ENCODE measurements at regions not wholly inside any gene's neighbourhood (a gene's known extent, or its start where the extent isn't known, plus 50 kb on each side); places are given as distances from the start of the nearest gene placed in this dataset.

DNA sequence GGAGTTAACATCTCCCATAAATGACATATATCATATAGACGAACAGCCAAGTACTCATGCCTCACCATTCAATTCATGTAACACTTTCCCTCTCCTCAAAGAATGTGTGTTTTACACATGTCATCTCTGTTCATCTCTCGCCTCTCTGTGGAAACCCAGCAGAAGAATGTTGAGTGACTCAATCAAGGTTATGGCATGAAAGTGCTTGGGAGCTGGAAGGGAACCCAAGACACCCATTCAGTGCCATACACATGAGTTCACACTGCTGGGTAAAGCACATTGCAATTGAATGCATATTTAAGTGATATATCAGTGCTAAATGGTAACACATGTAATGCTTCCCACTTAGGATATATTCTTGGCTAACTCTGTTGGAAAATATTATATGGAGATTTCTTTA is 322.9 kb downstream of the PTEN start:
- TF ChIP-seq EZH2 (IDR thresholded peaks at IDR 0.05; ENCODE audit: insufficient read depth, poor library complexity, severe bottlenecking) (no peak), EZH2phosphoT487 (IDR thresholded peaks at IDR 0.05; ENCODE audit: insufficient read depth, low read depth) (peak; percentile 85)
